GM12872 (cell line): ENCODE measurements at regions not wholly inside any gene's neighbourhood (a gene's known extent, or its start where the extent isn't known, plus 50 kb on each side); places are given as distances from the start of the nearest gene placed in this dataset.

ENCODE experiments used
- TF ChIP-seq, protein P1 (sequence below): IDR thresholded peaks from 3 replicates; pipeline ENCODE4 v1.5.1; 2011; ENCODE audit warnings: low read depth, mild to moderate bottlenecking, low read length, moderate library complexity; ENCODE audit not compliant: insufficient read depth

DNA sequence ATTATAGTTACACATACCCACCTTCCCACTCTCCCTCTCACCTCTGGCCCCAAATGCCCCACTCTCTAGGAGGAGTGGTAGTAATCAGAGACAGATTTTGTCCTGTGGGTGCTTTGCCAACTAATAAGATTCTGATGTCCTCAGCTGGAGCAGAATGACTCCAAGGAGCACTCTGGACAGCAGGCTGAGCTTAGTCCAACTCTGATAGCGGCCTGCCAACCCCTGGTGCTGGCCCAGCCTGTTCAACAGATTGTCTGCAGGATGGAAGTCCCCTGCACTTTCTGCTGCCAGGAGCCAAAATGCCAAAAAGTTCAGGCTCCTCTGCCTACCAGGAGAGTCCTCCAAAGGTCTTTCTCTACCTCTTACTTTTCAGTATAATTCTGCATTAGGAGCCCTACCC lies 160.5 kb upstream of the UMPS start:
- TF ChIP-seq, protein P1, sequence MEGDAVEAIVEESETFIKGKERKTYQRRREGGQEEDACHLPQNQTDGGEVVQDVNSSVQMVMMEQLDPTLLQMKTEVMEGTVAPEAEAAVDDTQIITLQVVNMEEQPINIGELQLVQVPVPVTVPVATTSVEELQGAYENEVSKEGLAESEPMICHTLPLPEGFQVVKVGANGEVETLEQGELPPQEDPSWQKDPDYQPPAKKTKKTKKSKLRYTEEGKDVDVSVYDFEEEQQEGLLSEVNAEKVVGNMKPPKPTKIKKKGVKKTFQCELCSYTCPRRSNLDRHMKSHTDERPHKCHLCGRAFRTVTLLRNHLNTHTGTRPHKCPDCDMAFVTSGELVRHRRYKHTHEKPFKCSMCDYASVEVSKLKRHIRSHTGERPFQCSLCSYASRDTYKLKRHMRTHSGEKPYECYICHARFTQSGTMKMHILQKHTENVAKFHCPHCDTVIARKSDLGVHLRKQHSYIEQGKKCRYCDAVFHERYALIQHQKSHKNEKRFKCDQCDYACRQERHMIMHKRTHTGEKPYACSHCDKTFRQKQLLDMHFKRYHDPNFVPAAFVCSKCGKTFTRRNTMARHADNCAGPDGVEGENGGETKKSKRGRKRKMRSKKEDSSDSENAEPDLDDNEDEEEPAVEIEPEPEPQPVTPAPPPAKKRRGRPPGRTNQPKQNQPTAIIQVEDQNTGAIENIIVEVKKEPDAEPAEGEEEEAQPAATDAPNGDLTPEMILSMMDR, result no peak

DNA sequence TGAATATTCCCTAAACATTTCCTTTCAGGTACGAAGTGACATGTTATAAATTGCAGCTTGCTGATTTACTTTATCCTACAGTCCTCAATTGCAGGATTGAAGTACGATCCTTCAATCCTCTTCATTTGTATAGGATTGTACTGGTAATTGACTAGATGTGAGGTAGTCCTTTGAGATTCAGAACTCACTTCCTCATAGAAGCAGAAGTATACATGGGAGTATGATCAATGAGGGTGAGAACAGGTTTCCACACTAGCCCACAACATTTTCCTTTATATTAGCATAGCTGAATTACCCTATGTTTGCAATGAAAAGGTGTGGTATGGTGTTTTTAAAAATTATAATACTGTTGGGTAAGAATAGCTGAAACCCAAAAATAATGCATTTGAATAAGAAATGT lies 160.0 kb upstream of the UMPS start:
- TF ChIP-seq, protein P1, result no peak

DNA sequence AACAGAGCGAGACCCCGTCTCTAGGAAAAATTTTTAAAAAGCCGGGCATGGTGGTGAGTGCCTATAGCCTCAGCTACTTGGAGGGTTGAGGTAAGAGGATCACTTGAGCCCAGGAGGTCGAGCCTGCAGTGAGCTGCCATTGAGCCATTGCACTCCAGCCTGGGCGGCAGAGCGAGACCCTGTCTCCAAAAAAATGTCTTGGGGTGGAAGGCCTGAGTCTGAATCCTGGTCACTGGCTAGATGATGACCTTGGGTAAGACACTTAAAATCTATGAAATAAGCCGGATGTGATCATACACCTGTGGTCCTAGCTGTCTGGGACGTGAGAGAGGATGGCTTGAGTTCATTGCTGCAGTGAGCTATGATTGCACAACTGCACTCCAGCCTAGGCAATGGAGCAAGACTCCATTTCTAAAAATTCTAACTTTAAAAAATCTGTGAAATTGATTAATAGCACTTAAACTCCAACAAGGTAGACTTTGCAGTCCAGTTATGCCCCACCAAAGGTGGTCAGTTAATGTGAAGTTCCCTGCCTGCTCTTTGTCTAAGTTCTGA lies 157.3 kb upstream of the UMPS start:
- TF ChIP-seq, protein P1, result no peak

DNA sequence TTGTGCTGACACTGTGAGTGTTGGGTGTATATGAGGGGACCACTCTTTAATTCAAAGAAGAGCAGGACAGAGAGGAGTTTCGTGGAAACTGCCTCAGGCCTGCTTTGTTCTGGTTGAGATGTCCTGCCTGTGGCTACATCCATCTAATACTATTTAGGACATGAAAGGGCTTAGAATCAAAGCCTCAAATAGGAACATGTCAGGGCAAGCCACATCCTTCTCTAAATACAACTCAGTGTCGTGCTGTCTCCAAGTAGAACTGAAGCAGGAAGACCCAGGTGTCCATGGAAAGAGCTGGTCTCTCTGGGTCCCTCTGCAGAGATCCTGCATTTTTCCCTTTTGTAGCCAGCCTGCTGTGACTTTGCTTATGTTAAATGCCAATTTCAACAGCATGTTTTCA lies 156.2 kb upstream of the UMPS start:
- TF ChIP-seq, protein P1, result no peak

DNA sequence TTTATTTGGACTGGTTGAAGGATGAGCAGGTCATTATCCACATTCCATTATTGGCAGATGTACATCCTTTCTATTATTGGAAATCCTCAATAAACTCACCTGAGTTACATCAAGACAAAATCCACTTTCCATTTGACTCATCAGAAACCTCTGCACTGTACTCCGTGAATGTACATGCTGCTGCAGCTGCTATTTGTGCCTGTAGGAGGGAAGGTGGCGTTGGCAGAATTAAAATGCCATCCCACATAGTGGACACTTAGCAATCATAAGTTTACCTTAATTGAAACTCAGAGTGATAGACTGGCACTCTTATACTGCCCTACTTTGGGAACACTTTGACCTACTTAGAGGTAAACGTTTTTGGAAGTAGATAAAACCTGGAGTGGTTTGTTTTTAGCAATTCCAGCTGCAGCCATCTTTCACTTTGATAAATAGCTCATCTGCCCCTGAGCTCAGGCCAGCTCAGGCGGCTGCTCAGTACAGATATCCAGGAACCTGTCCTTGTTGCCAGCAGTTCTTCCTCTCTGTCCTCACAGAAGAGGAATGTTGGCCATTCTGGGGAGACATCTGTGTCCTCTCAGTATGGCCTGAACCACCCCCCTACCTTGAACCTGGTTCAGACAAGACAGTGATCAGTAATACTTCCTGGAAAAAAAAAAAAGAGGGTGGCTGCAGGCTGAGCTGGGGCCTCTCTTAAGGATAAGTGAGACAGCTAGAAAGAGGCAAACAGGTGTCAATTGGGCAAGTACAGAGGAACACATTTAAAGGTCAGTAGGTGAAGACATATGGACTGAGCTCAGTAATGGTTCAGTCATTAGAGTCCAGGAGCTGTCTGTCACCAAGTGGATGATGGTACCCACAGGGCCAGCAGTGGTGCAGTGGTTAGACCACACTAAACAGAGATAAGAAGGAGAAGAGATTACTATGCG lies 153.4 kb upstream of the UMPS start:
- TF ChIP-seq, protein P1, result peak; percentile 32; the same call in 2 of the 3 replicates

DNA sequence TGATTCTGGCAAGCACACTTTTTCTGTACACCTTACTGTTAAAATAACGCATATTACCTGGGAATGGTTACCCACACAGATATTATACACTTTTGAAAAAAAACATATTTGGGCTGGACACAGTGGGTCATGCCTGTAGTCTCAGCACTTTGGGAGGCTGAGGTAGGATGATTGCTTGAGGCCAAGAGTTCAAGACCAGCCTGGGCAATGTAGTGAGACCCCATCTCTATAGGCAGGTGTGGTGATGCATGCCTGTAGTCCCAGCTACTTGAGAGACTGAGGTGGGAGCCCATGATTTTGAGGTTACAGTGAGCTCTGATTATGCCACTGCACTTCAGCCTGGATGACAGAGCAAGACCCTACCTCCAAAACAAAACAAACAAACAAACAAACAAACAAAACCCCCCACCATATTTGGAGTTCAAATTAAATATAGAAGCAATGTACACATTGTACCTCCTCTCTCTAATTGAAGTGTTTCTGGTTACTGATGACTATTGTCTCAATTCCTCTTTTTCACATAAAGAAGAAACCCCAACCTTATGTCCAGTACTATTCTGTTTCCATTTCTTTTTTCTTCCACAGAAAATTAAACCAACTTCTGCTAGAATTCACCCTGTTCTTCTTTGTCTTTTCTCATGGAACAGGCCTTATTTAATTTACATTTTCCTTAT lies 152.6 kb upstream of the UMPS start:
- TF ChIP-seq, protein P1, result no peak

DNA sequence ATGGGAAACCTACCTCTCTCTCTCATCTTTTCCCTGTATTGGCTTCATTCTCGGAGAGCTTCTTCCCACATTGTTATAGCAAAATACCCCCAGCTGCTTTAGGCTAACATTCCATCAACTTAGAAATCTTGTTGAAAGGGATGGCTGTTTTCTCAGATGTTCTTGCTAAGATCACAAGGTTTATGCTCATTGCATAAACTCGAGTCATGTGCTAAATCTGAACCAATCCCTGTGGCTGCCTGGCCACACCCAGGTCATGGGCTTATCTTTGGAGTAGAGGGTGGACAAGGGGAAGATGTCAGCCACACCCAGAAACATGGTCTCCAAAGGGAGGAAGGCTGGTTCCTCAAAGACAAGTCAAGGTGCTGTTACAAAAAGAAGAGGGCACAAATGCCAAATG lies 150.6 kb upstream of the UMPS start:
- TF ChIP-seq, protein P1, result no peak
